PC-3 (cell line): ENCODE measurements at regions not wholly inside any gene's neighbourhood (a gene's known extent, or its start where the extent isn't known, plus 50 kb on each side); places are given as distances from the start of the nearest gene placed in this dataset.

ENCODE experiments used
- ATAC-seq: fragments of 200-7000 bp; cut with Tn5 transposase; 2 replicates; pipeline ENCODE4 v1.9.1; 2020; ENCODE audit warnings: mild to moderate bottlenecking, moderate library complexity
- BruUV-seq: library from RNA; stranded (reverse); fragments of 400-500 nt; replicated peaks from 2 replicates; lab custom pipeline; 2021; lab: Mats Ljungman, UMichigan
- CTCF ChIA-PET: fragments of 300-600 bp; sonication (Branson Sonifier 250); formaldehyde crosslinking; loops from one replicate; lab custom pipeline; 2022; ENCODE audit warnings: antibody characterized with exemption; lab: Charles Lee
- POLR2A ChIA-PET: fragments of 300-600 bp; sonication (Branson Sonifier 250); formaldehyde crosslinking; loops from one replicate; lab custom pipeline; 2022; ENCODE audit warnings: antibody characterized with exemption; ENCODE audit not compliant: unreplicated experiment; lab: Charles Lee
- DNase-seq: peaks from one replicate; pipeline ENCODE4 v3.0.0-alpha.2; 2015
- H2AFZ ChIP-seq: fragments of 300-600 bp; sonication (generic); 2 replicates; pipeline ENCODE4 v1.6.0; 2016; ENCODE audit warnings: antibody characterized with exemption, low read length
- H3F3A ChIP-seq: fragments of 300-600 bp; sonication (generic); one replicate; pipeline ENCODE4 v1.6.0; 2017; ENCODE audit warnings: antibody characterized with exemption, low read length, control low read depth, mild to moderate bottlenecking; ENCODE audit not compliant: unreplicated experiment
- H3K27ac ChIP-seq: fragments of 300-600 bp; sonication (generic); 2 replicates; pipeline ENCODE4 v1.5.1; 2016; ENCODE audit warnings: mild to moderate bottlenecking, low read length
- H3K27me3 ChIP-seq: fragments of 300-600 bp; sonication (generic); 2 replicates; pipeline ENCODE4 v1.6.1; 2016; ENCODE audit warnings: low read length, mixed read lengths
- H3K36me3 ChIP-seq: fragments of 300-600 bp; sonication (generic); 2 replicates; pipeline ENCODE4 v1.6.1; 2016; ENCODE audit warnings: low read depth, mixed run types, low read length, mixed read lengths
- H3K4me1 ChIP-seq: fragments of 300-600 bp; sonication (generic); 2 replicates; pipeline ENCODE4 v1.5.1; 2016; ENCODE audit warnings: low read length; ENCODE audit not compliant: insufficient read depth
- H3K4me2 ChIP-seq: fragments of 300-600 bp; sonication (generic); 2 replicates; pipeline ENCODE4 v1.6.0; 2016; ENCODE audit warnings: low read length
- H3K4me3 ChIP-seq: fragments of 300-600 bp; sonication (generic); 2 replicates; pipeline ENCODE4 v1.5.1; 2016; ENCODE audit warnings: mild to moderate bottlenecking, low read length, mixed read lengths
- H3K79me2 ChIP-seq: fragments of 300-600 bp; sonication (generic); 2 replicates; pipeline ENCODE4 v1.6.1; 2017; ENCODE audit warnings: low read length, mixed read lengths
- H3K9ac ChIP-seq: fragments of 300-600 bp; sonication (generic); 2 replicates; pipeline ENCODE4 v1.6.0; 2016; ENCODE audit warnings: mild to moderate bottlenecking, low read length
- H3K9me2 ChIP-seq: fragments of 300-600 bp; sonication (generic); replicated peaks from 2 replicates; pipeline ENCODE4 v1.6.1; 2016; ENCODE audit warnings: mixed run types, low read length, mixed read lengths
- H3K9me3 ChIP-seq: fragments of 300-600 bp; sonication (generic); 2 replicates; pipeline ENCODE4 v1.6.1; 2016; ENCODE audit warnings: low read length, mixed read lengths
- H4K20me1 ChIP-seq: fragments of 300-600 bp; sonication (generic); 2 replicates; pipeline ENCODE4 v1.6.1; 2016; ENCODE audit warnings: low read length, mixed read lengths
- CTCF ChIP-seq: fragments of 300-600 bp; sonication (generic); conservative IDR thresholded peaks from 2 replicates; pipeline ENCODE4 v1.5.1; 2017; ENCODE audit warnings: antibody characterized with exemption, low read depth, mild to moderate bottlenecking, low read length
- EZH2 ChIP-seq: fragments of 300-600 bp; sonication (generic); IDR thresholded peaks from one replicate; pipeline ENCODE4 v1.6.1; 2017; ENCODE audit warnings: antibody characterized with exemption, mild to moderate bottlenecking, low read length; ENCODE audit not compliant: unreplicated experiment
- EZH2phosphoT487 ChIP-seq: fragments of 300-600 bp; sonication (generic); IDR thresholded peaks from 2 replicates; pipeline ENCODE4 v1.6.1; 2018; ENCODE audit warnings: mild to moderate bottlenecking, antibody characterized with exemption, low read length, borderline replicate concordance
- intact Hi-C: fragments of 100-400 bp; cut with micrococcal nuclease; formaldehyde crosslinking; loops from 2 replicates; pipeline ENCODE4 v1.9.0; 2023

GRCh38 chr14:57080691-57081090 is 188.0 kb downstream of the EXOC5 start:
- Histone ChIP-seq H4K20me1 (no peaks in the 10 kb centered on the region), H3K36me3 (no peaks in the 10 kb centered on the region), H3K9ac (no peak overlapping the region), H3K79me2 (no peaks in the 10 kb centered on the region), H3K9me2 (no peaks in the 10 kb centered on the region), H3K4me1 (no peaks in the 10 kb centered on the region), H3F3A (no peaks in the 10 kb centered on the region), H3K4me3 (no peak overlapping the region), H3K4me2 (no peak overlapping the region), H2AFZ (no peak overlapping the region), H3K27ac (no peak overlapping the region), H3K9me3 (no peaks in the 10 kb centered on the region), H3K27me3 (peaks cover 91% of the 10 kb centered on the region)
- TF ChIP-seq EZH2 (no peak), CTCF (no peak), EZH2phosphoT487 (no peak)
- intact Hi-C loops, result no loop called here
- no peak for DNase-seq
- ChIA-PET CTCF (no interaction called here), POLR2A (no interaction called here)
- ATAC-seq, result no peak
- no TSS peak for BruUV-seq

GRCh38 chr14:57078054-57078453 is 190.7 kb downstream of the EXOC5 start:
- no peak overlapping the region for H2AFZ ChIP-seq
- no peak for TF ChIP-seq EZH2phosphoT487
- no peak for TF ChIP-seq EZH2
- no peak for TF ChIP-seq CTCF
- H3K9ac ChIP-seq, result no peak overlapping the region
- no peaks in the 10 kb centered on the region for H3K79me2 ChIP-seq
- CTCF ChIA-PET, result no interaction called here
- ATAC-seq, result no peak
- no peaks in the 10 kb centered on the region for H3K36me3 ChIP-seq
- intact Hi-C loops, result no loop called here
- no peak for DNase-seq
- H4K20me1 ChIP-seq, result no peaks in the 10 kb centered on the region
- H3F3A ChIP-seq, result no peaks in the 10 kb centered on the region
- peaks cover 92% of the 10 kb centered on the region for H3K27me3 ChIP-seq
- no peak overlapping the region for H3K4me3 ChIP-seq
- H3K9me3 ChIP-seq, result no peaks in the 10 kb centered on the region
- H3K27ac ChIP-seq, result no peak overlapping the region
- no peaks in the 10 kb centered on the region for H3K4me1 ChIP-seq
- H3K4me2 ChIP-seq, result no peak overlapping the region
- BruUV-seq, result no TSS peak
- no peaks in the 10 kb centered on the region for H3K9me2 ChIP-seq
- POLR2A ChIA-PET, result no interaction called here

GRCh38 chr14:57073986-57074385 is 194.7 kb downstream of the EXOC5 start:
- H3F3A ChIP-seq, result no peaks in the 10 kb centered on the region
- BruUV-seq, result no TSS peak
- H3K9me2 ChIP-seq, result no peaks in the 10 kb centered on the region
- TF ChIP-seq EZH2 (no peak), EZH2phosphoT487 (no peak), CTCF (no peak)
- H2AFZ ChIP-seq, result no peak overlapping the region
- H3K27ac ChIP-seq, result no peak overlapping the region
- no peaks in the 10 kb centered on the region for H3K4me1 ChIP-seq
- intact Hi-C loops, result no loop called here
- H3K27me3 ChIP-seq, result peaks cover 96% of the 10 kb centered on the region
- ATAC-seq (no peak), DNase-seq (no peak)
- CTCF ChIA-PET, result no interaction called here
- no peak overlapping the region for H3K9ac ChIP-seq
- no peaks in the 10 kb centered on the region for H3K9me3 ChIP-seq
- H3K79me2 ChIP-seq, result no peaks in the 10 kb centered on the region
- POLR2A ChIA-PET, result no interaction called here
- no peak overlapping the region for H3K4me2 ChIP-seq
- H4K20me1 ChIP-seq, result no peaks in the 10 kb centered on the region
- no peaks in the 10 kb centered on the region for H3K36me3 ChIP-seq
- H3K4me3 ChIP-seq, result no peak overlapping the region
